A673 (cell line): ENCODE measurements at regions not wholly inside any gene's neighbourhood (a gene's known extent, or its start where the extent isn't known, plus 50 kb on each side); places are given as distances from the start of the nearest gene placed in this dataset.

ENCODE experiments used
- BruUV-seq: library from RNA; stranded (reverse); fragments of 400-500 nt; replicated peaks from 2 replicates; lab custom pipeline; 2021; lab: Mats Ljungman, UMichigan
- CTCF ChIA-PET: fragments of 300-600 bp; sonication (Branson Sonifier 250); formaldehyde crosslinking; loops from one replicate; lab custom pipeline; 2022; ENCODE audit warnings: antibody characterized with exemption; lab: Charles Lee
- POLR2A ChIA-PET: fragments of 300-600 bp; sonication (Branson Sonifier 250); formaldehyde crosslinking; loops from one replicate; lab custom pipeline; 2022; ENCODE audit warnings: antibody characterized with exemption; ENCODE audit not compliant: low non-redundant PET; lab: Charles Lee
- DNase-seq: peaks from one replicate; pipeline ENCODE4 v3.0.0-alpha.2; 2015; ENCODE audit warnings: low spot score
- H3K27ac ChIP-seq: fragments of 200-600 bp; sonication (generic); 2 replicates; pipeline ENCODE4 v1.5.1; 2016; ENCODE audit warnings: mixed run types, low read depth, mild to moderate bottlenecking, mixed read lengths, antibody characterized with exemption, low read length; ENCODE audit not compliant: poor library complexity, severe bottlenecking
- H3K27me3 ChIP-seq: fragments of 200-600 bp; sonication (generic); replicated peaks from 2 replicates; pipeline ENCODE4 v1.6.1; 2017; ENCODE audit warnings: mixed run types, low read depth, mild to moderate bottlenecking, mixed read lengths, antibody characterized with exemption, low read length; ENCODE audit not compliant: insufficient read depth, poor library complexity
- H3K36me3 ChIP-seq: fragments of 200-600 bp; sonication (generic); 2 replicates; pipeline ENCODE4 v1.6.1; 2016; ENCODE audit warnings: mixed run types, mild to moderate bottlenecking, mixed read lengths, antibody characterized with exemption, low read length; ENCODE audit not compliant: insufficient read depth, poor library complexity, severe bottlenecking
- H3K4me1 ChIP-seq: fragments of 200-600 bp; sonication (generic); 2 replicates; pipeline ENCODE4 v1.6.1; 2017; ENCODE audit warnings: mixed run types, mild to moderate bottlenecking, mixed read lengths, antibody characterized with exemption, low read length; ENCODE audit not compliant: insufficient read depth, poor library complexity, severe bottlenecking
- H3K4me3 ChIP-seq: fragments of 200-600 bp; sonication (generic); 2 replicates; pipeline ENCODE4 v1.5.1; 2016; ENCODE audit warnings: low read depth, mixed run types, mild to moderate bottlenecking, mixed read lengths, low read length; ENCODE audit not compliant: poor library complexity, severe bottlenecking
- H3K9me3 ChIP-seq: fragments of 200-600 bp; sonication (generic); 2 replicates; pipeline ENCODE4 v1.6.1; 2016; ENCODE audit warnings: mixed run types, low read depth, mild to moderate bottlenecking, mixed read lengths, antibody characterized with exemption, low read length; ENCODE audit not compliant: poor library complexity, severe bottlenecking
- EZH2 ChIP-seq: fragments of 200-600 bp; sonication (generic); IDR thresholded peaks from 2 replicates; pipeline ENCODE4 v1.6.1; 2017; ENCODE audit warnings: borderline replicate concordance, low read depth, mild to moderate bottlenecking, mixed read lengths, antibody characterized with exemption, low read length; ENCODE audit not compliant: poor library complexity, severe bottlenecking
- intact Hi-C: fragments of 100-400 bp; cut with micrococcal nuclease; formaldehyde crosslinking; loops from one replicate; pipeline ENCODE4 v1.10.0; 2022; ENCODE audit not compliant: unreplicated experiment
- TF ChIP-seq, protein P1 (sequence below): fragments of 300-800, 200-600 bp; sonication (generic); conservative IDR thresholded peaks from 2 replicates; pipeline ENCODE4 v1.5.1; 2017; ENCODE audit warnings: low read depth, mild to moderate bottlenecking, antibody characterized with exemption, low read length, moderate library complexity, mixed read lengths

DNA sequence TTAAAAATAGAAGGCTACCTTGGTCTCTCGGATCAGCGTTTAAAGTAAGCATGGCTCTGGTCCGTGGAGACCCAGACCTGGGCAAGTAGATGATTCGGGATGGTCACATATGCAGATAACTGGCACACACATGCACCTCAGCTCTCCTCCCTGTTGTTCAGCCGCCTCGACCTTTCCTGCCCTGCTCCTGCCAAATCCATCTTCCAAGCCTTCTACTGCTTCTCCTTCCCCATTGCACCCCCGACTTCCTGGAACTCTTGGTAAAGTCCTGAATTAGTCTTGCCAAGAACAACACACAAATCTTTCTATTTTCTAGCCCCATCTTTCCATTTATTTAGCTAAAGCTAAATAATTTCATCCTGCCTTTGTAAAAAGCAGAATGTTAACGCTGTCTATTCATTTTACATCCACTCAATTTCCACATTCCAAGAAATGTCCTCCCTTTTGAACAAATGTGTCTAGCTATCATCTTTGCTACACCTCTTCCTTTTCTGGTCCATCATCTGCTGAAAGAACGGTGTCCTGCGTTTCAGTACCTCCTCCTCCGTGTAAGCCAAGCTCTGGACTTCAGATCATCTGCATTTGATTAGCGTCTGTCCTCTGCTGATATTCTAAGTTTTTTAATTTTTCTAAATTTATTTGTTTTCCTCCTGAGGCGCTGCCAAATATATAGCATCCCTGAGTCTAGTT lies 92.5 kb downstream of the ZIC5 start:
- Histone ChIP-seq H3K36me3 (no peaks in the 10 kb centered on the region), H3K9me3 (no peaks in the 10 kb centered on the region), H3K4me3 (no peak overlapping the region), H3K27ac (no peak overlapping the region), H3K27me3 (no peaks in the 10 kb centered on the region), H3K4me1 (peaks cover 14% of the 10 kb centered on the region)
- BruUV-seq = no TSS peak
- ChIA-PET CTCF (no interaction called here), POLR2A (no interaction called here)
- DNase-seq = no peak
- intact Hi-C loops = no loop called here
- no peak for TF ChIP-seq EZH2
- TF ChIP-seq, protein P1, sequence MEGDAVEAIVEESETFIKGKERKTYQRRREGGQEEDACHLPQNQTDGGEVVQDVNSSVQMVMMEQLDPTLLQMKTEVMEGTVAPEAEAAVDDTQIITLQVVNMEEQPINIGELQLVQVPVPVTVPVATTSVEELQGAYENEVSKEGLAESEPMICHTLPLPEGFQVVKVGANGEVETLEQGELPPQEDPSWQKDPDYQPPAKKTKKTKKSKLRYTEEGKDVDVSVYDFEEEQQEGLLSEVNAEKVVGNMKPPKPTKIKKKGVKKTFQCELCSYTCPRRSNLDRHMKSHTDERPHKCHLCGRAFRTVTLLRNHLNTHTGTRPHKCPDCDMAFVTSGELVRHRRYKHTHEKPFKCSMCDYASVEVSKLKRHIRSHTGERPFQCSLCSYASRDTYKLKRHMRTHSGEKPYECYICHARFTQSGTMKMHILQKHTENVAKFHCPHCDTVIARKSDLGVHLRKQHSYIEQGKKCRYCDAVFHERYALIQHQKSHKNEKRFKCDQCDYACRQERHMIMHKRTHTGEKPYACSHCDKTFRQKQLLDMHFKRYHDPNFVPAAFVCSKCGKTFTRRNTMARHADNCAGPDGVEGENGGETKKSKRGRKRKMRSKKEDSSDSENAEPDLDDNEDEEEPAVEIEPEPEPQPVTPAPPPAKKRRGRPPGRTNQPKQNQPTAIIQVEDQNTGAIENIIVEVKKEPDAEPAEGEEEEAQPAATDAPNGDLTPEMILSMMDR = no peak

DNA sequence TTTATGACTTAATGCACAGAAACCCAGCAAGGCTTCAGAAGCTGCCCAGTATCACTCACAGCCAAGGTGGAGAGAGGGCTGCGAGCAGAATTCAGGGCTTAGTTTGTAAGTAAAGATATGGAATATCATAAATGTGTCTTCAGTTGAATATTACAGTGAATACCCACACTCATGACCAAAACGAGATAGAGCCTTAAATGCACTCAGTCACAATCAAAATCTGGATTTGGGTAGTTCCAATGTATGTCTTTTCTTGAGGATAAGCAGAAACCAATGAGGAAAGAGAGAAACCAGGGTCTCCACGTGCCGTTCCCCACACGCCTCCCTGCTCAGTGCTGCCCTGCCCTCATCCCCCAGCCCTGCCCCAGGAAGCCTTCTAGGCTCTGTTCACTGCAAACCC lies 94.9 kb downstream of the ZIC5 start:
- H3K4me3 ChIP-seq = no peak overlapping the region
- no peak overlapping the region for H3K27ac ChIP-seq
- TF ChIP-seq, protein P1 = no peak
- TF ChIP-seq EZH2 = no peak
- CTCF ChIA-PET = no interaction called here
- no peaks in the 10 kb centered on the region for H3K9me3 ChIP-seq
- no peak for DNase-seq
- BruUV-seq = no TSS peak
- no peaks in the 10 kb centered on the region for H3K36me3 ChIP-seq
- intact Hi-C loops = no loop called here
- peaks cover 24% of the 10 kb centered on the region for H3K4me1 ChIP-seq
- no peaks in the 10 kb centered on the region for H3K27me3 ChIP-seq
- POLR2A ChIA-PET = no interaction called here

DNA sequence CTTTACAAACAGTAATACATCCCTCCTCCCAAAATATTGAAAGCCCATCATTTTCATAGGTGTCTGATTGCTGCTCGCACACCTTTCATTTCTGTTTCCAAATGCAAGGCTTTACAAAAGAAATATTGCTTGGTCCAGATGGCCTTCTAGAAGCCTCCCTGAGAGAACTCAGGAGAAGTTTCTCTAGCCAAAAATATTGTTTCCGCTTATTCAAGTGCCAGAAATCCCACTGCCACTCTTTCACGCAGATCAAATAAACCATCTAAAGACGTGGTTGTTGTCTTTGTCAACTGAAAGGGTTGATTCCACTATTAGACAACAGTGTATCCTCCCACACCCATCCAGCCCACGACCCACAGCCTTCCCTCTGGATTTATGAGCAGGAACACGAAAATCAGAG lies 96.2 kb downstream of the ZIC5 start:
- H3K4me3 ChIP-seq = no peak overlapping the region
- H3K9me3 ChIP-seq = no peaks in the 10 kb centered on the region
- H3K36me3 ChIP-seq = no peaks in the 10 kb centered on the region
- H3K4me1 ChIP-seq = peaks cover 37% of the 10 kb centered on the region
- CTCF ChIA-PET = no interaction called here
- H3K27ac ChIP-seq = no peak overlapping the region
- intact Hi-C loops = no loop called here
- no peak for DNase-seq
- POLR2A ChIA-PET = no interaction called here
- no TSS peak for BruUV-seq
- no peaks in the 10 kb centered on the region for H3K27me3 ChIP-seq
- TF ChIP-seq, protein P1 = no peak
- no peak for TF ChIP-seq EZH2
